HCT116 (cell line): ENCODE measurements at regions not wholly inside any gene's neighbourhood (a gene's known extent, or its start where the extent isn't known, plus 50 kb on each side); places are given as distances from the start of the nearest gene placed in this dataset.

ENCODE experiments used
- ATAC-seq: fragments of 200-7000 bp; cut with Tn5 transposase; 2 replicates; pipeline ENCODE4 v1.9.1; 2020; ENCODE audit warnings: mild to moderate bottlenecking, moderate library complexity
- BruUV-seq: library from RNA; stranded (reverse); fragments of 400-500 nt; replicated peaks from 2 replicates; lab custom pipeline; 2021; lab: Mats Ljungman, UMichigan
- CTCF ChIA-PET: fragments of 300-600 bp; sonication (Branson Sonifier 250); formaldehyde crosslinking; loops from one replicate; lab custom pipeline; 2021; ENCODE audit warnings: antibody characterized with exemption; lab: Charles Lee
- POLR2A ChIA-PET: fragments of 300-600, 350-600 bp; sonication (Branson Sonifier 250); formaldehyde crosslinking; loops from one replicate; lab custom pipeline; 2021; ENCODE audit warnings: antibody characterized with exemption; lab: Charles Lee
- RAD21 ChIA-PET, 2 experiments: fragments of 300-600 bp; sonication (Branson Sonifier 250); formaldehyde crosslinking; loops; one replicate each; lab custom pipeline; 2023; ENCODE audit warnings: low total read pairs in 2 of 2; ENCODE audit not compliant: uncharacterized antibody in 2 of 2, unreplicated experiment in 2 of 2, low non-redundant PET in 1 of 2; lab: Charles Lee
- DNase-seq: peaks from one replicate; pipeline ENCODE4 v3.0.0-alpha.2; 2010; ENCODE audit warnings: low read depth, low spot score
- H2AFZ ChIP-seq: fragments of 200-600 bp; shearing (Covaris generic), sonication (generic); 2 replicates; pipeline ENCODE4 v1.6.1; 2017; ENCODE audit warnings: low read depth, mixed run types, mixed read lengths, antibody characterized with exemption, low read length; ENCODE audit not compliant: poor library complexity, severe bottlenecking
- H3K27ac ChIP-seq: 2 replicates; pipeline ENCODE4 v1.5.1; 2012; ENCODE audit warnings: low read depth, low read length
- H3K27me3 ChIP-seq: fragments of 200-600 bp; sonication (generic); 2 replicates; pipeline ENCODE4 v1.6.1; 2016; ENCODE audit warnings: mixed run types, low read length, mixed read lengths; ENCODE audit not compliant: insufficient read depth
- H3K36me3 ChIP-seq, 2 experiments: fragments of 200-500 bp in 1 of 2; fragments of 200-600 bp in 1 of 2; sonication (Bioruptor generic) in 1 of 2; sonication (generic) in 1 of 2; 2 replicates each; pipeline versions ENCODE4 v1.5.1 to v1.6.1; 2014 to 2016; ENCODE audit warnings: low read length in 2 of 2, inconsistent platforms in 1 of 2, mixed read lengths in 1 of 2, mixed run types in 1 of 2; ENCODE audit not compliant: insufficient read depth in 2 of 2, control insufficient read depth in 1 of 2
- H3K4me1 ChIP-seq, 2 experiments: fragments of 200-600 bp in 1 of 2; sonication (generic) in 1 of 2; 2 replicates each; pipeline versions ENCODE4 v1.5.1 to v1.6.1; 2012 to 2017; ENCODE audit warnings: low read length in 2 of 2, inconsistent platforms in 1 of 2, mild to moderate bottlenecking in 1 of 2, mixed read lengths in 1 of 2, mixed run types in 1 of 2, moderate library complexity in 1 of 2; ENCODE audit not compliant: insufficient read depth in 2 of 2, control insufficient read depth in 1 of 2
- H3K4me2 ChIP-seq: fragments of 200-600 bp; sonication (generic); 2 replicates; pipeline ENCODE4 v1.6.1; 2017; ENCODE audit warnings: mixed run types, low read length, mixed read lengths
- H3K4me3 ChIP-seq, 2 experiments: fragments of 200-600 bp in 1 of 2; sonication (generic) in 1 of 2; replicated peaks in 1 of 2; 2 replicates each; pipeline ENCODE4 v1.5.1; 2011 to 2016; ENCODE audit warnings: low read length in 2 of 2, control low read depth in 1 of 2, low read depth in 1 of 2, mild to moderate bottlenecking in 1 of 2, mixed read lengths in 1 of 2, mixed run types in 1 of 2
- H3K79me2 ChIP-seq: fragments of 200-600 bp; sonication (generic); 2 replicates; pipeline ENCODE4 v1.6.1; 2017; ENCODE audit warnings: mild to moderate bottlenecking, mixed run types, low read length, moderate library complexity, mixed read lengths; ENCODE audit not compliant: insufficient read depth
- H3K9ac ChIP-seq: fragments of 200-600 bp; sonication (generic); 2 replicates; pipeline ENCODE4 v1.6.1; 2016; ENCODE audit warnings: low read length, mixed read lengths
- H3K9me2 ChIP-seq: fragments of 200-600 bp; sonication (generic), shearing (Covaris generic); 2 replicates; pipeline ENCODE4 v1.6.1; 2017; ENCODE audit warnings: mixed run types, mild to moderate bottlenecking, moderate library complexity; ENCODE audit not compliant: insufficient read depth
- H3K9me3 ChIP-seq, 2 experiments: fragments of 200-500 bp in 1 of 2; fragments of 200-600 bp in 1 of 2; sonication (Bioruptor generic) in 1 of 2; sonication (generic) in 1 of 2; 2 replicates each; pipeline ENCODE4 v1.6.1; 2014 to 2017; ENCODE audit warnings: low read length in 2 of 2, mixed read lengths in 2 of 2, inconsistent platforms in 1 of 2, low read depth in 1 of 2, mild to moderate bottlenecking in 1 of 2, mixed run types in 1 of 2, moderate library complexity in 1 of 2; ENCODE audit not compliant: control insufficient read depth in 1 of 2, insufficient read depth in 1 of 2
- H4K20me1 ChIP-seq: fragments of 200-600 bp; sonication (generic), shearing (Covaris generic); 2 replicates; pipeline ENCODE4 v1.6.1; 2017; ENCODE audit warnings: mixed run types, mild to moderate bottlenecking, moderate library complexity; ENCODE audit not compliant: insufficient read depth
- CBX3 ChIP-seq: IDR thresholded peaks from 2 replicates; pipeline ENCODE4 v1.6.1; 2012; ENCODE audit warnings: low read depth
- EGR1 ChIP-seq: IDR thresholded peaks from 2 replicates; pipeline ENCODE4 v1.6.1; 2012; ENCODE audit warnings: low read depth
- ELF1 ChIP-seq: IDR thresholded peaks from 2 replicates; pipeline ENCODE4 v1.6.1; 2012; ENCODE audit warnings: low read depth, borderline replicate concordance
- JUND ChIP-seq: IDR thresholded peaks from 2 replicates; pipeline ENCODE4 v1.6.1; 2012
- POLR2A ChIP-seq: IDR thresholded peaks from 2 replicates; pipeline ENCODE4 v1.7.0; 2011; ENCODE audit warnings: borderline replicate concordance; ENCODE audit not compliant: insufficient read depth, insufficient read length; ENCODE audit errors: extremely low read depth
- RAD21 ChIP-seq: IDR thresholded peaks from 2 replicates; pipeline ENCODE4 v1.6.1; 2012; ENCODE audit warnings: low read depth, mild to moderate bottlenecking
- SIN3A ChIP-seq: IDR thresholded peaks from 2 replicates; pipeline ENCODE4 v1.6.1; 2012; ENCODE audit warnings: low read depth
- SP1 ChIP-seq: IDR thresholded peaks from 2 replicates; pipeline ENCODE4 v1.6.1; 2012; ENCODE audit warnings: low read depth
- SRF ChIP-seq: IDR thresholded peaks from 2 replicates; pipeline ENCODE4 v1.6.1; 2012; ENCODE audit warnings: low read depth
- TCF7L2 ChIP-seq: IDR thresholded peaks from 2 replicates; pipeline ENCODE4 v1.7.0; 2011; ENCODE audit warnings: borderline replicate concordance, inconsistent platforms; ENCODE audit not compliant: insufficient read depth, insufficient read length; ENCODE audit errors: extremely low read depth
- YY1 ChIP-seq: IDR thresholded peaks from 2 replicates; pipeline ENCODE4 v1.6.1; 2011; ENCODE audit warnings: low read length, low read depth, moderate library complexity, mild to moderate bottlenecking; ENCODE audit not compliant: insufficient replicate concordance; ENCODE audit errors: extremely low read depth
- ZFX ChIP-seq: fragments of 450-650 bp; IDR thresholded peaks from 2 replicates; pipeline ENCODE4 v1.6.1; 2017
- ZNF274 ChIP-seq: fragments of 200-500 bp; sonication (Bioruptor generic); IDR thresholded peaks from 2 replicates; pipeline ENCODE4 v1.6.1; 2014; ENCODE audit warnings: mild to moderate bottlenecking, low read depth, low read length, inconsistent platforms
- intact Hi-C: fragments of 100-400 bp; cut with micrococcal nuclease; formaldehyde crosslinking; loops from 2 replicates; pipeline ENCODE4 v1.10.0; 2022
- TF ChIP-seq, protein P1 (sequence below), 3 experiments: fragments of 200-600 bp in 1 of 3; sonication (generic) in 1 of 3; IDR thresholded peaks in 2 of 3; conservative IDR thresholded peaks in 1 of 3; 2 replicates each; pipeline ENCODE4 v1.5.1; 2012 to 2017; ENCODE audit warnings: low read depth in 2 of 3, low read length in 2 of 3, antibody characterized with exemption in 1 of 3, borderline replicate concordance in 1 of 3, control low read depth in 1 of 3, mild to moderate bottlenecking in 1 of 3, mixed read lengths in 1 of 3, mixed run types in 1 of 3, moderate library complexity in 1 of 3; ENCODE audit not compliant: insufficient read depth in 1 of 3
- TF ChIP-seq, protein P2 (sequence below): IDR thresholded peaks from 2 replicates; pipeline ENCODE4 v1.6.1; 2012
- TF ChIP-seq, protein P3 (sequence below): IDR thresholded peaks from 2 replicates; pipeline ENCODE4 v1.6.1; 2012

DNA sequence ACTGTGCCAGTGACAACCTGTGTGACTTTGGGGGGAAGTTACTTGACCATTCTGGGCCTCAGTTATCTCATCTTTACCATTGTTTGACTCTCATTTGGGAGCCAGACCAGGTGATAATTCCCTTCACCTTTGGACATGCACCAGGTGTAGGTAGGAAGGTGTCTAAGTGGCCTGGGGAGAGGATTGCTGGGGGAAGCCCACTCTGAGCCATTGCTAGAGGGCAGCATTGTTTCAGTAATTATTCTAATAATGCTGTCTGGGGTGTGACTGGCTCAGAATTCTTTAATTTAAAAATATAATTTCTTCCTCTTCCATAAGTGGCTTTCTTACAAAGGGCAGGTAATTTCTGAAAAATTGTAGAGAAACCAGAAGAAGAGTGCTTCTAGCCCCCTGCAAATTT, 104.3 kb downstream of the RTL9 start:
- TF ChIP-seq RAD21 (peak; percentile 41), EGR1 (no peak), JUND (no peak)
- TF ChIP-seq, protein P1, sequence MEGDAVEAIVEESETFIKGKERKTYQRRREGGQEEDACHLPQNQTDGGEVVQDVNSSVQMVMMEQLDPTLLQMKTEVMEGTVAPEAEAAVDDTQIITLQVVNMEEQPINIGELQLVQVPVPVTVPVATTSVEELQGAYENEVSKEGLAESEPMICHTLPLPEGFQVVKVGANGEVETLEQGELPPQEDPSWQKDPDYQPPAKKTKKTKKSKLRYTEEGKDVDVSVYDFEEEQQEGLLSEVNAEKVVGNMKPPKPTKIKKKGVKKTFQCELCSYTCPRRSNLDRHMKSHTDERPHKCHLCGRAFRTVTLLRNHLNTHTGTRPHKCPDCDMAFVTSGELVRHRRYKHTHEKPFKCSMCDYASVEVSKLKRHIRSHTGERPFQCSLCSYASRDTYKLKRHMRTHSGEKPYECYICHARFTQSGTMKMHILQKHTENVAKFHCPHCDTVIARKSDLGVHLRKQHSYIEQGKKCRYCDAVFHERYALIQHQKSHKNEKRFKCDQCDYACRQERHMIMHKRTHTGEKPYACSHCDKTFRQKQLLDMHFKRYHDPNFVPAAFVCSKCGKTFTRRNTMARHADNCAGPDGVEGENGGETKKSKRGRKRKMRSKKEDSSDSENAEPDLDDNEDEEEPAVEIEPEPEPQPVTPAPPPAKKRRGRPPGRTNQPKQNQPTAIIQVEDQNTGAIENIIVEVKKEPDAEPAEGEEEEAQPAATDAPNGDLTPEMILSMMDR (IDR thresholded peaks at IDR 0.05 in 2 of 3, conservative IDR thresholded peaks at IDR 0.05 in 1 of 3; ENCODE audit: borderline replicate concordance in 1 of 3, insufficient read depth in 1 of 3, low read depth in 2 of 3, low read length in 2 of 3), result peak in 1 of 3 experiments; percentile 10; a peak in 1 of 6 replicates
- TF ChIP-seq, all 23 proteins: peak for 2
- ChIA-PET RAD21 (no interaction called here), CTCF (no interaction called here), POLR2A (no interaction called here)
- Histone ChIP-seq H3K9me3 (no peaks in the 10 kb centered on the region), H4K20me1 (no peaks in the 10 kb centered on the region), H3K36me3 (no peaks in the 10 kb centered on the region), H3K4me2 (no peak overlapping the region), H3K4me1 (no peaks in the 10 kb centered on the region), H3K79me2 (no peaks in the 10 kb centered on the region), H3K4me3 (no peak overlapping the region), H3K27me3 (peaks cover 17% of the 10 kb centered on the region; the same call in 1 of the 2 replicates), H3K9ac (no peak overlapping the region), H3K9me2 (no peaks in the 10 kb centered on the region), H3K27ac (no peak overlapping the region), H2AFZ (no peak overlapping the region)
- intact Hi-C loops, result no loop called here
- no peak for ATAC-seq
- no peak for DNase-seq
- BruUV-seq, result no TSS peak

DNA sequence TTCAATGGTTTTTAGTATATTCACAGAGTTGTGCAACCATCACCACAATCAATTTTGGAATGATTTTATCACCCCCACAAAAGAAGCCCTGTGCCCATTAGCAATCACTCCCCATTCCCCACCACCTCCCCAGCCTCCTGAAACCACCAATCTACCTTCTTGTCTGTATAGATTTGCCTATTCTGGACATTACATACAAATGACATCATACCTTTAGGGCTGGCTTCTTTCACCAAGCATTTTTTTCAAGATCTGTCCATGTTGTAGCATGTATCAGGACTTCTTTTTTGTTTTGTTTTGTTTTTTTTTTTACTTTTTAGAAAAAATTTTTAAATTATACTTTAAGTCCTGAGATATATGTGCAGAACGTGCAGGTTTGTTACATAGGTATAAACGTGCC, 108.1 kb downstream of the RTL9 start:
- Histone ChIP-seq H3K4me3 (no peak overlapping the region), H3K36me3 (no peaks in the 10 kb centered on the region), H3K4me1 (no peaks in the 10 kb centered on the region), H3K4me2 (no peak overlapping the region), H3K9ac (no peak overlapping the region), H3K27me3 (0 out of 2 replicates have a peak, but pooled peaks cover 5% of the 10 kb centered on the region), H3K27ac (no peak overlapping the region), H3K9me2 (no peaks in the 10 kb centered on the region), H3K79me2 (no peaks in the 10 kb centered on the region), H2AFZ (no peak overlapping the region), H4K20me1 (no peaks in the 10 kb centered on the region), H3K9me3 (no peaks in the 10 kb centered on the region)
- ChIA-PET RAD21 (no interaction called here), CTCF (no interaction called here), POLR2A (no interaction called here)
- ATAC-seq (no peak), DNase-seq (no peak)
- BruUV-seq, result no TSS peak
- intact Hi-C loops, result no loop called here
- TF ChIP-seq SP1, result no peak
- TF ChIP-seq ZFX, result no peak
- no peak for TF ChIP-seq TCF7L2
- TF ChIP-seq ELF1, result no peak
- TF ChIP-seq YY1, result no peak
- no peak for TF ChIP-seq POLR2A
- no peak for TF ChIP-seq JUND
- TF ChIP-seq, protein P2, sequence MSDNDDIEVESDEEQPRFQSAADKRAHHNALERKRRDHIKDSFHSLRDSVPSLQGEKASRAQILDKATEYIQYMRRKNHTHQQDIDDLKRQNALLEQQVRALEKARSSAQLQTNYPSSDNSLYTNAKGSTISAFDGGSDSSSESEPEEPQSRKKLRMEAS, result no peak
- TF ChIP-seq, protein P1 (IDR thresholded peaks at IDR 0.05 in 2 of 3, conservative IDR thresholded peaks at IDR 0.05 in 1 of 3; ENCODE audit: borderline replicate concordance in 1 of 3, insufficient read depth in 1 of 3, low read depth in 2 of 3, low read length in 2 of 3), result no peak
- no peak for TF ChIP-seq SIN3A
- TF ChIP-seq, protein P3, sequence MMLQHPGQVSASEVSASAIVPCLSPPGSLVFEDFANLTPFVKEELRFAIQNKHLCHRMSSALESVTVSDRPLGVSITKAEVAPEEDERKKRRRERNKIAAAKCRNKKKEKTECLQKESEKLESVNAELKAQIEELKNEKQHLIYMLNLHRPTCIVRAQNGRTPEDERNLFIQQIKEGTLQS, result no peak
- no peak for TF ChIP-seq RAD21
- TF ChIP-seq ZNF274, result no peak
- no peak for TF ChIP-seq CBX3
- no peak for TF ChIP-seq SRF
